ENCODE measurements at regions not wholly inside any gene's neighbourhood (a gene's known extent, or its start where the extent isn't known, plus 50 kb on each side); places are given as distances from the start of the nearest gene placed in this dataset.

- no peaks in the 10 kb centered on the region for H3K4me1 Mint-ChIP-seq (ENCODE audit: low read depth)
- H3K36me3 Mint-ChIP-seq (ENCODE audit: insufficient read depth), result no peaks in the 10 kb centered on the region
- no peak for ATAC-seq
Observed at GRCh38 chr10:133003188-133003587, 60.8 kb upstream of the CFAP46 start.

GRCh38 chr10:133002685-133003084, 60.3 kb upstream of the CFAP46 start:
- DNase-seq, result no peak
- Mint-ChIP-seq H3K4me1 (ENCODE audit: low read depth) (no peaks in the 10 kb centered on the region), H3K36me3 (ENCODE audit: insufficient read depth) (no peaks in the 10 kb centered on the region), H3K9me3 (no peaks in the 10 kb centered on the region), H3K4me3 (no peak overlapping the region), H3K27me3 (ENCODE audit: low read depth) (peaks cover 4% of the 10 kb centered on the region)
- no peak for ATAC-seq

More at GRCh38 chr10:133003188-133003587, 60.8 kb upstream of the CFAP46 start:
- no peak for DNase-seq
- Mint-ChIP-seq H3K4me3 (no peak overlapping the region), H3K27me3 (ENCODE audit: low read depth) (peaks cover 4% of the 10 kb centered on the region), H3K9me3 (no peaks in the 10 kb centered on the region)

GRCh38 chr10:133001114-133001513, 58.7 kb upstream of the CFAP46 start:
- H3K9me3 Mint-ChIP-seq, result no peaks in the 10 kb centered on the region
- no peaks in the 10 kb centered on the region for H3K36me3 Mint-ChIP-seq (ENCODE audit: insufficient read depth)
- no peak overlapping the region for H3K4me3 Mint-ChIP-seq
- ATAC-seq (no peak), DNase-seq (no peak)
- no peaks in the 10 kb centered on the region for H3K4me1 Mint-ChIP-seq (ENCODE audit: low read depth)
- peaks cover 4% of the 10 kb centered on the region for H3K27me3 Mint-ChIP-seq (ENCODE audit: low read depth)

GRCh38 chr10:133000648-133001047, 58.3 kb upstream of the CFAP46 start:
- DNase-seq (no peak), ATAC-seq (no peak)
- Mint-ChIP-seq H3K27me3 (ENCODE audit: low read depth) (peaks cover 4% of the 10 kb centered on the region), H3K9me3 (no peaks in the 10 kb centered on the region), H3K4me1 (ENCODE audit: low read depth) (no peaks in the 10 kb centered on the region), H3K36me3 (ENCODE audit: insufficient read depth) (no peaks in the 10 kb centered on the region), H3K4me3 (no peak overlapping the region)

GRCh38 chr10:132997517-132998265, 55.3 kb upstream of the CFAP46 start:
- no peak for DNase-seq
- H3K36me3 Mint-ChIP-seq (ENCODE audit: insufficient read depth), result no peaks in the 10 kb centered on the region
- ATAC-seq, result no peak

GRCh38 chr10:132996603-132997343, 54.4 kb upstream of the CFAP46 start:
- H3K9me3 Mint-ChIP-seq, result no peaks in the 10 kb centered on the region
- no peaks in the 10 kb centered on the region for H3K27me3 Mint-ChIP-seq (ENCODE audit: low read depth)
- no peak overlapping the region for H3K4me3 Mint-ChIP-seq
- no peaks in the 10 kb centered on the region for H3K36me3 Mint-ChIP-seq (ENCODE audit: insufficient read depth)
- H3K4me1 Mint-ChIP-seq (ENCODE audit: low read depth), result no peaks in the 10 kb centered on the region
- DNase-seq (no peak), ATAC-seq (no peak)

More at GRCh38 chr10:132997517-132998265, 55.3 kb upstream of the CFAP46 start:
- peaks cover 3% of the 10 kb centered on the region for H3K27me3 Mint-ChIP-seq (ENCODE audit: low read depth)
- H3K9me3 Mint-ChIP-seq, result no peaks in the 10 kb centered on the region
- H3K4me1 Mint-ChIP-seq (ENCODE audit: low read depth), result no peaks in the 10 kb centered on the region
- no peak overlapping the region for H3K4me3 Mint-ChIP-seq

- no peak for DNase-seq
- H3K36me3 Mint-ChIP-seq (ENCODE audit: insufficient read depth), result no peaks in the 10 kb centered on the region
- no peak overlapping the region for H3K4me3 Mint-ChIP-seq
- no peaks in the 10 kb centered on the region for H3K27me3 Mint-ChIP-seq (ENCODE audit: low read depth)
- no peak for ATAC-seq
- H3K9me3 Mint-ChIP-seq, result no peaks in the 10 kb centered on the region
- H3K4me1 Mint-ChIP-seq (ENCODE audit: low read depth), result no peaks in the 10 kb centered on the region
Observed at GRCh38 chr10:132995909-132996602, 53.7 kb upstream of the CFAP46 start.

- ATAC-seq, result no peak
- no peak for DNase-seq
- no peaks in the 10 kb centered on the region for H3K36me3 Mint-ChIP-seq (ENCODE audit: insufficient read depth)
- H3K4me3 Mint-ChIP-seq, result no peak overlapping the region
- no peaks in the 10 kb centered on the region for H3K4me1 Mint-ChIP-seq (ENCODE audit: low read depth)
- H3K9me3 Mint-ChIP-seq, result no peaks in the 10 kb centered on the region
- H3K27me3 Mint-ChIP-seq (ENCODE audit: low read depth), result no peaks in the 10 kb centered on the region
Observed at GRCh38 chr10:132994811-132995210, 52.4 kb upstream of the CFAP46 start.

GRCh38 chr10:132994185-132994796, 51.9 kb upstream of the CFAP46 start:
- Mint-ChIP-seq H3K36me3 (ENCODE audit: insufficient read depth) (no peaks in the 10 kb centered on the region), H3K4me1 (ENCODE audit: low read depth) (no peaks in the 10 kb centered on the region), H3K9me3 (no peaks in the 10 kb centered on the region), H3K27me3 (ENCODE audit: low read depth) (no peaks in the 10 kb centered on the region), H3K4me3 (no peak overlapping the region)
- ATAC-seq, result no peak
- no peak for DNase-seq

- Mint-ChIP-seq H3K27me3 (ENCODE audit: low read depth) (no peaks in the 10 kb centered on the region), H3K36me3 (ENCODE audit: insufficient read depth) (no peaks in the 10 kb centered on the region), H3K9me3 (no peaks in the 10 kb centered on the region), H3K4me3 (no peak overlapping the region), H3K4me1 (ENCODE audit: low read depth) (no peaks in the 10 kb centered on the region)
- ATAC-seq, result no peak
- no peak for DNase-seq
Observed at GRCh38 chr10:132993271-132994184, 51.2 kb upstream of the CFAP46 start.

GRCh38 chr10:132992433-132993215, 50.3 kb upstream of the CFAP46 start:
- H3K9me3 Mint-ChIP-seq, result no peaks in the 10 kb centered on the region
- no peak for DNase-seq
- H3K27me3 Mint-ChIP-seq (ENCODE audit: low read depth), result no peaks in the 10 kb centered on the region
- ATAC-seq, result no peak
- no peaks in the 10 kb centered on the region for H3K36me3 Mint-ChIP-seq (ENCODE audit: insufficient read depth)
- H3K4me3 Mint-ChIP-seq, result no peak overlapping the region
- no peaks in the 10 kb centered on the region for H3K4me1 Mint-ChIP-seq (ENCODE audit: low read depth)
